Esophagus squamous epithelium (tissue), 5 donors: ENCODE measurements at regions not wholly inside any gene's neighbourhood (a gene's known extent, or its start where the extent isn't known, plus 50 kb on each side); places are given as distances from the start of the nearest gene placed in this dataset.

Source experiments
- DNase-seq: peaks from one replicate; lab custom pipeline; 2025; lab: John Stamatoyannopoulos, UW
- H3K27ac ChIP-seq, 4 donors: fragments of 200-600 bp; sonication (generic); one replicate each; pipeline ENCODE4 v1.5.1; 2016 to 2019; ENCODE audit warnings: mild to moderate bottlenecking in 1 of 4
- H3K27me3 ChIP-seq, 4 donors: fragments of 200-600 bp; sonication (generic); 1 replicate in 3 of 4; 2 replicates in 1 of 4; pipeline versions ENCODE4 v1.5.1 to v1.6.0; 2017 to 2021; ENCODE audit warnings: antibody characterized with exemption in 1 of 4
- H3K36me3 ChIP-seq, 3 donors: fragments of 200-600 bp; sonication (generic); one replicate each; pipeline ENCODE4 v1.5.1; 2016 to 2019
- H3K4me1 ChIP-seq, 3 donors: fragments of 200-600 bp; sonication (generic); one replicate each; pipeline ENCODE4 v1.5.1; 2017 to 2019
- H3K4me3 ChIP-seq, 4 donors: fragments of 200-600 bp; sonication (generic); 1 replicate in 3 of 4; 2 replicates in 1 of 4; pipeline ENCODE4 v1.5.1; 2016 to 2019; ENCODE audit warnings: mild to moderate bottlenecking in 2 of 4, moderate library complexity in 1 of 4
- H3K9me3 ChIP-seq, 3 donors: fragments of 200-600 bp; sonication (generic); one replicate each; pipeline ENCODE4 v1.5.1; 2016 to 2019
- POLR2A ChIP-seq, 4 donors: fragments of 450-650 bp; IDR thresholded peaks; one replicate each; pipeline ENCODE4 v1.6.1; 2017; ENCODE audit warnings: antibody characterized with exemption in 4 of 4, mild to moderate bottlenecking in 4 of 4, moderate library complexity in 3 of 4
- WGBS, 2 donors: methylation state at CpG; one replicate each; pipeline ENCODE4 v1.1.5; 2018; 5-methylcytosine and 5-hydroxymethylcytosine counted together
- intact Hi-C: fragments of 100-400 bp; cut with DNase I; formaldehyde crosslinking; loops from one replicate; pipeline ENCODE4 v1.15.0; 2022
- TF ChIP-seq, protein P1 (sequence below), 6 experiments: fragments of 450-650 bp in 4 of 6; fragments of 200-600 bp in 2 of 6; sonication (generic) in 2 of 6; IDR thresholded peaks; one replicate each; pipeline ENCODE4 v1.5.1; 2016 to 2019; ENCODE audit warnings: antibody characterized with exemption in 6 of 6, mild to moderate bottlenecking in 4 of 6, moderate library complexity in 4 of 6
- donor health status: DM: yes; HTN: yes; CAD: no.

DNA sequence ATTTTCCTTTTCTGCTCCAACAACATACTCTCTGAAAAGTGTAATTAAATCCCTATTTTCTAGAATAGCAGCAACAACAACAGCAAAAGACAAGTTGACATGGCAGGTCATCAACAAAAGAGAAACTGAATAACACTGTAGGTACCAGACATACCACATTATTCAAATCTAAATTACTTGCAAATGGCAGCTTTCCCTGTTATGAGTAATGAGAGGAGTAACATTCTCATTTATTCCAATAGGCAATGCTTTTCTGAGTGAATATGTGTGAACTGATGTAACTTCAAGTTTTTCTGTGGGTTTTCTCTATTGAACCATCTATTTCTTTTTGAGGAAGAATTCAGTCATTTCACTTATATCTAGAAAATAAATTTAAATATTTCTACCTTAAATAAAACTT is 501.5 kb downstream of the TRIB2 start:
- Histone ChIP-seq H3K9me3 (no peaks in the 10 kb centered on the region), H3K27me3 (no peaks in the 10 kb centered on the region), H3K4me3 (no peak overlapping the region), H3K4me1 (no peaks in the 10 kb centered on the region), H3K27ac (no peak overlapping the region), H3K36me3 (no peaks in the 10 kb centered on the region)
- TF ChIP-seq POLR2A (IDR thresholded peaks at IDR 0.05), result no peak
- TF ChIP-seq, protein P1, sequence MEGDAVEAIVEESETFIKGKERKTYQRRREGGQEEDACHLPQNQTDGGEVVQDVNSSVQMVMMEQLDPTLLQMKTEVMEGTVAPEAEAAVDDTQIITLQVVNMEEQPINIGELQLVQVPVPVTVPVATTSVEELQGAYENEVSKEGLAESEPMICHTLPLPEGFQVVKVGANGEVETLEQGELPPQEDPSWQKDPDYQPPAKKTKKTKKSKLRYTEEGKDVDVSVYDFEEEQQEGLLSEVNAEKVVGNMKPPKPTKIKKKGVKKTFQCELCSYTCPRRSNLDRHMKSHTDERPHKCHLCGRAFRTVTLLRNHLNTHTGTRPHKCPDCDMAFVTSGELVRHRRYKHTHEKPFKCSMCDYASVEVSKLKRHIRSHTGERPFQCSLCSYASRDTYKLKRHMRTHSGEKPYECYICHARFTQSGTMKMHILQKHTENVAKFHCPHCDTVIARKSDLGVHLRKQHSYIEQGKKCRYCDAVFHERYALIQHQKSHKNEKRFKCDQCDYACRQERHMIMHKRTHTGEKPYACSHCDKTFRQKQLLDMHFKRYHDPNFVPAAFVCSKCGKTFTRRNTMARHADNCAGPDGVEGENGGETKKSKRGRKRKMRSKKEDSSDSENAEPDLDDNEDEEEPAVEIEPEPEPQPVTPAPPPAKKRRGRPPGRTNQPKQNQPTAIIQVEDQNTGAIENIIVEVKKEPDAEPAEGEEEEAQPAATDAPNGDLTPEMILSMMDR (IDR thresholded peaks at IDR 0.05), result no peak
- intact Hi-C loops, result no loop called here
- no peak for DNase-seq

DNA sequence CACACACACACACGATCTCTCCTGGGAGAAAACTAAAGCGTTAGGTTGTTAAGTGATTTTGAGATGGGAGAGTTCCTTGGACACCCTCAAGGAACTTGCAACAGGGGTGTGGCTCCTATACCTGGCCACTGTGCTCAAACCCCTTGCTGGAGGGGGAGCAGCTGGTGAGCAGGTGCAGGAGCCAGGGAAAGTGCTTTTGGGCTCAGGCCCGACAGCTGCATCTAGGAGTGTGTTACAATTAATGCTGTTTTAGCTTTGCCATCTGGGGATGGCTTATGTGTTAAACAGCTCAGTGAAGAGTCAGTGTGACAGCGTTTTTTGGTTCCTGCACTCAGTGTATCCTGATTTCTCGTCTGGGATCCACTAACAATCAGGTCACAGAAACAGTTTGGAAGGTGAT is 510.8 kb downstream of the TRIB2 start:
- Histone ChIP-seq H3K4me3 (no peak overlapping the region), H3K4me1 (no peaks in the 10 kb centered on the region), H3K9me3 (no peaks in the 10 kb centered on the region), H3K27ac (no peak overlapping the region), H3K36me3 (no peaks in the 10 kb centered on the region), H3K27me3 (no peaks in the 10 kb centered on the region)
- TF ChIP-seq, protein P1 (IDR thresholded peaks at IDR 0.05), result no peak
- no peak for TF ChIP-seq POLR2A (IDR thresholded peaks at IDR 0.05)
- 34 to 57% methylated on average over 3 to 4 of the region's 5 CpGs for WGBS, 2 donors
- intact Hi-C loops, result no loop called here
- DNase-seq, result no peak

DNA sequence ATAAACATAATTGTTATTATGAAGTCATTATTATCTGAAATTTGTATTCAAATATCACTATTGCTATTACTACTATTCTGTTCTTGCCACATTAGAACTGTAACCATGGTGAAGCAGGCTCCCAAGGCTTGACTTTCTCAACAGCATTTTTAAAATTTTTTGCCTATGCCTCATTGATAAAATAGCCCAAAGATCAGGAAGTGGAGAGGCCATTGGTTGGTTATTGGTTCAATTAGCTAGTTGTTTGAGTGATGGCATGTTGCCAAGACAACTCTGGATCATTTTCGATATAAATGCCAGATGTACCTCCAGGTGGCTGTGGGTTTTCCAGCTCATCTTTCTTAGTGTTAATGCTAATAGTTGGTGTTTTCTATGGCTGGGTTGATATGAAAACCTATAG is 513.5 kb downstream of the TRIB2 start:
- 50 to 55% methylated on average over 1 of the region's 1 CpG for WGBS, 2 donors
- no peak for DNase-seq
- intact Hi-C loops, result no loop called here

DNA sequence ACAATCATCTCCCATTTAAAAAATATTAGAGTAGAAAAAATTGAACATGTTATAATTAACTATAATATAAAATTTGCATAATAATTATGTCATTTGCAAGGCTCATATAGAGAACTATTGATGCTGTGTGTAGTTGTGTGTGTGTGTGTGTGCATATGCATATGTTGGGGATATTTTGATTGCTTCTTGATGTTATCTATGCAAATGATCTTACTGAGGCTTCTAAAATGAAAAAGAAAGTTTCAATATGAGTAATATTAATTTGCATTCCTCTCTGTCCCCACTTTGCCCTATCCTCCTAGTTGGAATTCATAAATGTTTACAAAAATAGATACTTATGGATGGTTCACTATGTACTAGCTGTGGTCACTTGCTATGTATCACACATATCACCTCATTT is 523.3 kb downstream of the TRIB2 start:
- no peaks in the 10 kb centered on the region for H3K27me3 ChIP-seq
- H3K36me3 ChIP-seq, result no peaks in the 10 kb centered on the region
- no peaks in the 10 kb centered on the region for H3K4me1 ChIP-seq
- H3K4me3 ChIP-seq, result no peak overlapping the region
- H3K27ac ChIP-seq, result no peak overlapping the region
- no peaks in the 10 kb centered on the region for H3K9me3 ChIP-seq
- intact Hi-C loops, result no loop called here
- TF ChIP-seq POLR2A (IDR thresholded peaks at IDR 0.05), result no peak
- no peak for DNase-seq

More for the DNA sequence above, 513.5 kb downstream of the TRIB2 start:
- Histone ChIP-seq H3K27me3 (no peaks in the 10 kb centered on the region), H3K4me1 (no peaks in the 10 kb centered on the region), H3K9me3 (no peaks in the 10 kb centered on the region), H3K4me3 (no peak overlapping the region), H3K36me3 (no peaks in the 10 kb centered on the region), H3K27ac (no peak overlapping the region)
- TF ChIP-seq, protein P1 (IDR thresholded peaks at IDR 0.05), result no peak
- no peak for TF ChIP-seq POLR2A (IDR thresholded peaks at IDR 0.05)

DNA sequence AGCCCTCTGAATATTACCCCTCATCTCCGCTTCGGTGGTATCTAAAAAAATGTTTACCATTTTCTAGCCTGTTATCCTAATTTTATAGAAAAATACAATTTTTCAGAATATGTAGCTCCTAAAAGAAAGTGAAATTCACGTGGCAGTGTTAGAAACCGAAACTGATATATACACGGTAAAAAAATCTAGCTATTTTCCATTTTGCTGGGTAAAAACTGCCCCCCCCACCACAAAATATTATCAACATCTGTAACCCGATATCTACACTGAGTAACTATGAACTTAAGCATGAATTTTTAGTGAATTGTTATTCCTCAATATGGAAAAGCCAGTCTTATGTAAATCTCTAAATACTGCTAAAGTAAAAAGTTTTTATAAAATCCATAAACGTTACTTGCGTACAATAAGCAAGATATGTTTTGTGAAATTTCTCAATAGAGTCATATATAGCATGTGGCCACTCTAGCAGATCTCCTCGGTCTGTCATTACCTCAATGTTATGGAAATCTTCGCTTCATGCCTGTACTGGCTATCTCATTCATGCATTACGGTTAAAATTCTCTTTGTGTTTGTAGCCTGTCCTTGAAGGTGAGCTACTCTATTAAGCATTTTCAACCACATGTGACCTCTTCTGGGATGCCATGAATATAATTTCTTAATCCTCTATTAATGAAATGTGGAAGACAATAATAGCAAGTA is 524.2 kb downstream of the TRIB2 start:
- WGBS, 2 donors, result 65 to 69% methylated on average over 11 of the region's 11 CpGs

More for the DNA sequence above, 524.2 kb downstream of the TRIB2 start:
- no peak overlapping the region for H3K4me3 ChIP-seq
- no peak for DNase-seq
- no peaks in the 10 kb centered on the region for H3K4me1 ChIP-seq
- intact Hi-C loops, result no loop called here
- no peaks in the 10 kb centered on the region for H3K9me3 ChIP-seq
- no peak overlapping the region for H3K27ac ChIP-seq
- no peaks in the 10 kb centered on the region for H3K27me3 ChIP-seq
- TF ChIP-seq, protein P1 (IDR thresholded peaks at IDR 0.05), result no peak
- no peak for TF ChIP-seq POLR2A (IDR thresholded peaks at IDR 0.05)
- H3K36me3 ChIP-seq, result no peaks in the 10 kb centered on the region
